ENCODE measurements at regions not wholly inside any gene's neighbourhood (a gene's known extent, or its start where the extent isn't known, plus 50 kb on each side); places are given as distances from the start of the nearest gene placed in this dataset.

GRCh38 chr15:77821188-77821958 is 188.7 kb upstream of the LINGO1 start:
- Mint-ChIP-seq H3K9me3 (no peaks in the 10 kb centered on the region), H3K27ac (no peak overlapping the region), H3K36me3 (no peaks in the 10 kb centered on the region), H3K4me3 (no peak overlapping the region), H3K4me1 (peaks cover 5% of the 10 kb centered on the region)
- DNase-seq (ENCODE audit: low spot score in 2 of 2) (peak in 1 of 2 donors; percentile 66), ATAC-seq (peak; percentile 53)

- Mint-ChIP-seq H3K4me3 (peak overlapping the region; percentile 30), H3K36me3 (no peaks in the 10 kb centered on the region), H3K4me1 (peaks cover 5% of the 10 kb centered on the region), H3K9me3 (no peaks in the 10 kb centered on the region), H3K27ac (no peak overlapping the region)
- DNase-seq (ENCODE audit: low spot score in 2 of 2) (no peak), ATAC-seq (peak; percentile 15)
These were observed 187.4 kb upstream of the LINGO1 start for GRCh38 chr15:77819851-77820728.

- ATAC-seq: no peak
- H3K27ac Mint-ChIP-seq: no peak overlapping the region
- H3K4me1 Mint-ChIP-seq: peaks cover 5% of the 10 kb centered on the region
- no peak overlapping the region for H3K4me3 Mint-ChIP-seq
- H3K9me3 Mint-ChIP-seq: no peaks in the 10 kb centered on the region
- H3K36me3 Mint-ChIP-seq: no peaks in the 10 kb centered on the region
- no peak for DNase-seq (ENCODE audit: low spot score in 2 of 2)
These were observed 186.5 kb upstream of the LINGO1 start for GRCh38 chr15:77819048-77819850.

GRCh38 chr15:77818484-77819047 is 185.9 kb upstream of the LINGO1 start:
- H3K27ac Mint-ChIP-seq: no peak overlapping the region
- no peaks in the 10 kb centered on the region for H3K36me3 Mint-ChIP-seq
- H3K4me3 Mint-ChIP-seq: no peak overlapping the region
- ATAC-seq (no peak), DNase-seq (ENCODE audit: low spot score in 2 of 2) (no peak)
- peaks cover 5% of the 10 kb centered on the region for H3K4me1 Mint-ChIP-seq
- no peaks in the 10 kb centered on the region for H3K9me3 Mint-ChIP-seq

- H3K36me3 Mint-ChIP-seq: no peaks in the 10 kb centered on the region
- H3K27ac Mint-ChIP-seq: no peak overlapping the region
- ATAC-seq (no peak), DNase-seq (ENCODE audit: low spot score in 2 of 2) (no peak)
- peaks cover 5% of the 10 kb centered on the region for H3K4me1 Mint-ChIP-seq
- H3K9me3 Mint-ChIP-seq: no peaks in the 10 kb centered on the region
- no peak overlapping the region for H3K4me3 Mint-ChIP-seq
These were observed 184.7 kb upstream of the LINGO1 start for GRCh38 chr15:77817434-77817833.

- Mint-ChIP-seq H3K27ac (no peak overlapping the region), H3K4me1 (peaks cover 5% of the 10 kb centered on the region), H3K36me3 (no peaks in the 10 kb centered on the region), H3K9me3 (no peaks in the 10 kb centered on the region), H3K4me3 (no peak overlapping the region)
- DNase-seq (ENCODE audit: low spot score in 2 of 2) (no peak), ATAC-seq (no peak)
These were observed 184.3 kb upstream of the LINGO1 start for GRCh38 chr15:77816983-77817382.

- H3K36me3 Mint-ChIP-seq: no peaks in the 10 kb centered on the region
- H3K4me1 Mint-ChIP-seq: no peaks in the 10 kb centered on the region
- H3K4me3 Mint-ChIP-seq: no peak overlapping the region
- H3K9me3 Mint-ChIP-seq: no peaks in the 10 kb centered on the region
- H3K27ac Mint-ChIP-seq: no peak overlapping the region
- DNase-seq (ENCODE audit: low spot score in 2 of 2) (no peak), ATAC-seq (no peak)
These were observed 182.3 kb upstream of the LINGO1 start for GRCh38 chr15:77815015-77815414.

- DNase-seq (ENCODE audit: low spot score in 2 of 2) (no peak), ATAC-seq (no peak)
- H3K4me1 Mint-ChIP-seq: no peaks in the 10 kb centered on the region
- no peak overlapping the region for H3K27ac Mint-ChIP-seq
- H3K4me3 Mint-ChIP-seq: no peak overlapping the region
- H3K36me3 Mint-ChIP-seq: no peaks in the 10 kb centered on the region
- H3K9me3 Mint-ChIP-seq: no peaks in the 10 kb centered on the region
These were observed 180.0 kb upstream of the LINGO1 start for GRCh38 chr15:77812664-77813063.

GRCh38 chr15:77811270-77811669 is 178.6 kb upstream of the LINGO1 start:
- no peak overlapping the region for H3K4me3 Mint-ChIP-seq
- no peak overlapping the region for H3K27ac Mint-ChIP-seq
- no peaks in the 10 kb centered on the region for H3K4me1 Mint-ChIP-seq
- no peak for DNase-seq (ENCODE audit: low spot score in 2 of 2)
- H3K9me3 Mint-ChIP-seq: no peaks in the 10 kb centered on the region
- no peaks in the 10 kb centered on the region for H3K36me3 Mint-ChIP-seq
- no peak for ATAC-seq

GRCh38 chr15:77810130-77810571 is 177.4 kb upstream of the LINGO1 start:
- no peaks in the 10 kb centered on the region for H3K4me1 Mint-ChIP-seq
- H3K36me3 Mint-ChIP-seq: no peaks in the 10 kb centered on the region
- H3K27ac Mint-ChIP-seq: no peak overlapping the region
- peak; percentile 4 for ATAC-seq
- DNase-seq (ENCODE audit: low spot score in 2 of 2): no peak
- H3K4me3 Mint-ChIP-seq: no peak overlapping the region
- no peaks in the 10 kb centered on the region for H3K9me3 Mint-ChIP-seq

- ATAC-seq: no peak
- H3K36me3 Mint-ChIP-seq: no peaks in the 10 kb centered on the region
These were observed 176.0 kb upstream of the LINGO1 start for GRCh38 chr15:77808581-77809177.

GRCh38 chr15:77808075-77808474 is 175.4 kb upstream of the LINGO1 start:
- DNase-seq (ENCODE audit: low spot score in 2 of 2) (no peak), ATAC-seq (no peak)
- no peaks in the 10 kb centered on the region for H3K9me3 Mint-ChIP-seq
- H3K4me1 Mint-ChIP-seq: no peaks in the 10 kb centered on the region
- no peak overlapping the region for H3K4me3 Mint-ChIP-seq
- H3K36me3 Mint-ChIP-seq: no peaks in the 10 kb centered on the region
- H3K27ac Mint-ChIP-seq: no peak overlapping the region

More at GRCh38 chr15:77808581-77809177, 176.0 kb upstream of the LINGO1 start:
- H3K9me3 Mint-ChIP-seq: no peaks in the 10 kb centered on the region
- no peaks in the 10 kb centered on the region for H3K4me1 Mint-ChIP-seq
- no peak overlapping the region for H3K27ac Mint-ChIP-seq
- H3K4me3 Mint-ChIP-seq: no peak overlapping the region
- no peak for DNase-seq (ENCODE audit: low spot score in 2 of 2)

- Mint-ChIP-seq H3K27ac (no peak overlapping the region), H3K4me1 (no peaks in the 10 kb centered on the region), H3K36me3 (no peaks in the 10 kb centered on the region), H3K4me3 (no peak overlapping the region), H3K9me3 (no peaks in the 10 kb centered on the region)
- no peak for DNase-seq (ENCODE audit: low spot score in 2 of 2)
- ATAC-seq: no peak
These were observed 174.9 kb upstream of the LINGO1 start for GRCh38 chr15:77807611-77808010.

- H3K36me3 Mint-ChIP-seq: no peaks in the 10 kb centered on the region
- H3K9me3 Mint-ChIP-seq: no peaks in the 10 kb centered on the region
- H3K4me3 Mint-ChIP-seq: no peak overlapping the region
- H3K27ac Mint-ChIP-seq: peak overlapping the region; percentile 11
- DNase-seq (ENCODE audit: low spot score in 2 of 2) (no peak), ATAC-seq (no peak)
- no peaks in the 10 kb centered on the region for H3K4me1 Mint-ChIP-seq
These were observed 174.4 kb upstream of the LINGO1 start for GRCh38 chr15:77807115-77807514.
